ENCODE measurements at regions not wholly inside any gene's neighbourhood (a gene's known extent, or its start where the extent isn't known, plus 50 kb on each side); places are given as distances from the start of the nearest gene placed in this dataset.
"Not testable (repeated sequence)": the region's sequence is repeated elsewhere in the genome, so short reads cannot be mapped to it uniquely, and the experiment has no call there.

- Mint-ChIP-seq H3K27ac (no peak overlapping the region), H3K36me3 (no peaks in the 10 kb centered on the region), H3K4me1 (no peaks in the 10 kb centered on the region), H3K4me3 (no peak overlapping the region), H3K27me3 (peaks cover 12% of the 10 kb centered on the region), H3K9me3 (no peaks in the 10 kb centered on the region)
- DNase-seq, result no peak
Measured at GRCh38 chr5:174556756-174557155, 167.6 kb upstream of the MSX2 start.

GRCh38 chr5:174558190-174558589, 166.2 kb upstream of the MSX2 start:
- Mint-ChIP-seq H3K4me3 (no peak overlapping the region), H3K36me3 (no peaks in the 10 kb centered on the region), H3K4me1 (no peaks in the 10 kb centered on the region), H3K27ac (no peak overlapping the region), H3K27me3 (peaks cover 12% of the 10 kb centered on the region), H3K9me3 (no peaks in the 10 kb centered on the region)
- DNase-seq, result no peak

- Mint-ChIP-seq H3K4me1 (no peaks in the 10 kb centered on the region), H3K9me3 (no peaks in the 10 kb centered on the region), H3K4me3 (no peak overlapping the region), H3K27me3 (peaks cover 12% of the 10 kb centered on the region), H3K36me3 (no peaks in the 10 kb centered on the region), H3K27ac (no peak overlapping the region)
- no peak for DNase-seq
Measured at GRCh38 chr5:174559141-174559540, 165.2 kb upstream of the MSX2 start.

GRCh38 chr5:174559566-174560090, 164.8 kb upstream of the MSX2 start:
- Mint-ChIP-seq H3K27me3 (peaks cover 12% of the 10 kb centered on the region), H3K9me3 (no peaks in the 10 kb centered on the region), H3K4me3 (no peak overlapping the region), H3K4me1 (no peaks in the 10 kb centered on the region), H3K27ac (no peak overlapping the region), H3K36me3 (no peaks in the 10 kb centered on the region)
- no peak for DNase-seq

GRCh38 chr5:174560861-174561260, 163.5 kb upstream of the MSX2 start:
- H3K27me3 Mint-ChIP-seq, result peaks cover 12% of the 10 kb centered on the region
- H3K36me3 Mint-ChIP-seq, result no peaks in the 10 kb centered on the region
- no peak overlapping the region for H3K27ac Mint-ChIP-seq
- H3K9me3 Mint-ChIP-seq, result no peaks in the 10 kb centered on the region
- no peak for DNase-seq
- no peak overlapping the region for H3K4me3 Mint-ChIP-seq
- no peaks in the 10 kb centered on the region for H3K4me1 Mint-ChIP-seq

GRCh38 chr5:174563040-174563439, 161.3 kb upstream of the MSX2 start:
- not testable (repeated sequence) for H3K36me3 Mint-ChIP-seq, H3K4me3 Mint-ChIP-seq, H3K27ac Mint-ChIP-seq, DNase-seq, H3K4me1 Mint-ChIP-seq, H3K9me3 Mint-ChIP-seq
- peaks cover 13% of the 10 kb centered on the region for H3K27me3 Mint-ChIP-seq

GRCh38 chr5:174563899-174564298, 160.5 kb upstream of the MSX2 start:
- no peaks in the 10 kb centered on the region for H3K36me3 Mint-ChIP-seq
- no peaks in the 10 kb centered on the region for H3K4me1 Mint-ChIP-seq
- no peak overlapping the region for H3K27ac Mint-ChIP-seq
- no peak for DNase-seq
- no peaks in the 10 kb centered on the region for H3K9me3 Mint-ChIP-seq
- H3K4me3 Mint-ChIP-seq, result no peak overlapping the region
- H3K27me3 Mint-ChIP-seq, result peaks cover 13% of the 10 kb centered on the region

GRCh38 chr5:174567506-174568141, 156.8 kb upstream of the MSX2 start:
- no peak overlapping the region for H3K4me3 Mint-ChIP-seq
- peaks cover 7% of the 10 kb centered on the region for H3K27me3 Mint-ChIP-seq
- no peak for DNase-seq
- H3K27ac Mint-ChIP-seq, result no peak overlapping the region
- H3K36me3 Mint-ChIP-seq, result no peaks in the 10 kb centered on the region
- H3K9me3 Mint-ChIP-seq, result no peaks in the 10 kb centered on the region
- no peaks in the 10 kb centered on the region for H3K4me1 Mint-ChIP-seq

- DNase-seq, result no peak
- H3K27ac Mint-ChIP-seq, result no peak overlapping the region
- H3K9me3 Mint-ChIP-seq, result no peaks in the 10 kb centered on the region
Measured at GRCh38 chr5:174570662-174571061, 153.7 kb upstream of the MSX2 start.

GRCh38 chr5:174571662-174572397, 152.6 kb upstream of the MSX2 start:
- no peak overlapping the region for H3K27ac Mint-ChIP-seq
- no peak overlapping the region for H3K4me3 Mint-ChIP-seq
- H3K9me3 Mint-ChIP-seq, result no peaks in the 10 kb centered on the region
- H3K27me3 Mint-ChIP-seq, result peaks cover 11% of the 10 kb centered on the region
- no peak for DNase-seq
- H3K4me1 Mint-ChIP-seq, result no peaks in the 10 kb centered on the region
- no peaks in the 10 kb centered on the region for H3K36me3 Mint-ChIP-seq

More at GRCh38 chr5:174570662-174571061, 153.7 kb upstream of the MSX2 start:
- Mint-ChIP-seq H3K4me1 (no peaks in the 10 kb centered on the region), H3K4me3 (no peak overlapping the region), H3K36me3 (no peaks in the 10 kb centered on the region), H3K27me3 (peaks cover 16% of the 10 kb centered on the region)

- H3K4me1 Mint-ChIP-seq, result no peaks in the 10 kb centered on the region
- no peak overlapping the region for H3K4me3 Mint-ChIP-seq
- no peak for DNase-seq
- H3K36me3 Mint-ChIP-seq, result no peaks in the 10 kb centered on the region
- H3K27me3 Mint-ChIP-seq, result peaks cover 11% of the 10 kb centered on the region
- no peak overlapping the region for H3K27ac Mint-ChIP-seq
- no peaks in the 10 kb centered on the region for H3K9me3 Mint-ChIP-seq
Measured at GRCh38 chr5:174572591-174572990, 151.8 kb upstream of the MSX2 start.

GRCh38 chr5:174573221-174573994, 151.0 kb upstream of the MSX2 start:
- Mint-ChIP-seq H3K4me1 (no peaks in the 10 kb centered on the region), H3K27me3 (peaks cover 11% of the 10 kb centered on the region), H3K9me3 (no peaks in the 10 kb centered on the region), H3K27ac (no peak overlapping the region), H3K36me3 (no peaks in the 10 kb centered on the region), H3K4me3 (no peak overlapping the region)
- DNase-seq, result no peak

- H3K27ac Mint-ChIP-seq, result no peak overlapping the region
- H3K9me3 Mint-ChIP-seq, result no peaks in the 10 kb centered on the region
- no peaks in the 10 kb centered on the region for H3K4me1 Mint-ChIP-seq
Measured at GRCh38 chr5:174575043-174575442, 149.3 kb upstream of the MSX2 start.

GRCh38 chr5:174576042-174576441, 148.3 kb upstream of the MSX2 start:
- H3K36me3 Mint-ChIP-seq, result no peaks in the 10 kb centered on the region
- no peak overlapping the region for H3K4me3 Mint-ChIP-seq
- no peaks in the 10 kb centered on the region for H3K9me3 Mint-ChIP-seq
- no peak overlapping the region for H3K27ac Mint-ChIP-seq
- no peaks in the 10 kb centered on the region for H3K4me1 Mint-ChIP-seq
- peaks cover 16% of the 10 kb centered on the region for H3K27me3 Mint-ChIP-seq
- DNase-seq, result no peak

More at GRCh38 chr5:174575043-174575442, 149.3 kb upstream of the MSX2 start:
- no peak overlapping the region for H3K4me3 Mint-ChIP-seq
- DNase-seq, result no peak
- peaks cover 11% of the 10 kb centered on the region for H3K27me3 Mint-ChIP-seq
- H3K36me3 Mint-ChIP-seq, result no peaks in the 10 kb centered on the region

GRCh38 chr5:174581479-174581878, 142.9 kb upstream of the MSX2 start:
- no peak for DNase-seq
- Mint-ChIP-seq H3K36me3 (no peaks in the 10 kb centered on the region), H3K4me1 (no peaks in the 10 kb centered on the region), H3K9me3 (peaks cover 6% of the 10 kb centered on the region), H3K27me3 (peaks cover 5% of the 10 kb centered on the region), H3K4me3 (no peak overlapping the region), H3K27ac (no peak overlapping the region)

Measured in activated naive CD8-positive, alpha-beta T cell treated with anti-CD3 and anti-CD28 coated beads for 36 hours (primary cell).